ENCODE measurements at regions not wholly inside any gene's neighbourhood (a gene's known extent, or its start where the extent isn't known, plus 50 kb on each side); places are given as distances from the start of the nearest gene placed in this dataset.

DNA sequence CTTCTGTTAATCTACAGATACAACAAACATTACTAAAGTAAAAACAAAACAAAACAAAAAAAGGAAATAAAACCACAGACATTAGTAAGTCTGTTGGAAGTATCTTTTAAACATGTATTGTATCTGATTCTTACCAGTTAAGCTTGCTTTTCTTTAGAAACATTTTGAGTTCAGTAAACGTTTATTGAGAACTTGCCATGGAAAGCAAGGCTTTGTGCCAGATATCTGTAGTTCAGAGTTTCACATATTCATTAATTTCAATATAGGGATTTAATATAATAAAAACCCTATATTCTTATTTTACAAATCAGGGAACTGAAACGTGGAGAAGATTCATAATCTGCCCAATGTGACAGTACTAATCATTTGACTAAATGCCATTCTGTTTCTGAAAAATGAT lies 1101.0 kb upstream of the GYPC start (continued):
- TF ChIP-seq, protein P1, sequence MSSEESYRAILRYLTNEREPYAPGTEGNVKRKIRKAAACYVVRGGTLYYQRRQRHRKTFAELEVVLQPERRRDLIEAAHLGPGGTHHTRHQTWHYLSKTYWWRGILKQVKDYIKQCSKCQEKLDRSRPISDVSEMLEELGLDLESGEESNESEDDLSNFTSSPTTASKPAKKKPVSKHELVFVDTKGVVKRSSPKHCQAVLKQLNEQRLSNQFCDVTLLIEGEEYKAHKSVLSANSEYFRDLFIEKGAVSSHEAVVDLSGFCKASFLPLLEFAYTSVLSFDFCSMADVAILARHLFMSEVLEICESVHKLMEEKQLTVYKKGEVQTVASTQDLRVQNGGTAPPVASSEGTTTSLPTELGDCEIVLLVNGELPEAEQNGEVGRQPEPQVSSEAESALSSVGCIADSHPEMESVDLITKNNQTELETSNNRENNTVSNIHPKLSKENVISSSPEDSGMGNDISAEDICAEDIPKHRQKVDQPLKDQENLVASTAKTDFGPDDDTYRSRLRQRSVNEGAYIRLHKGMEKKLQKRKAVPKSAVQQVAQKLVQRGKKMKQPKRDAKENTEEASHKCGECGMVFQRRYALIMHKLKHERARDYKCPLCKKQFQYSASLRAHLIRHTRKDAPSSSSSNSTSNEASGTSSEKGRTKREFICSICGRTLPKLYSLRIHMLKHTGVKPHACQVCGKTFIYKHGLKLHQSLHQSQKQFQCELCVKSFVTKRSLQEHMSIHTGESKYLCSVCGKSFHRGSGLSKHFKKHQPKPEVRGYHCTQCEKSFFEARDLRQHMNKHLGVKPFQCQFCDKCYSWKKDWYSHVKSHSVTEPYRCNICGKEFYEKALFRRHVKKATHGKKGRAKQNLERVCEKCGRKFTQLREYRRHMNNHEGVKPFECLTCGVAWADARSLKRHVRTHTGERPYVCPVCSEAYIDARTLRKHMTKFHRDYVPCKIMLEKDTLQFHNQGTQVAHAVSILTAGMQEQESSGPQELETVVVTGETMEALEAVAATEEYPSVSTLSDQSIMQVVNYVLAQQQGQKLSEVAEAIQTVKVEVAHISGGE (CRISPR knock-in tag; IDR thresholded peaks at IDR 0.05), result no peak
- TF ChIP-seq, protein P2, sequence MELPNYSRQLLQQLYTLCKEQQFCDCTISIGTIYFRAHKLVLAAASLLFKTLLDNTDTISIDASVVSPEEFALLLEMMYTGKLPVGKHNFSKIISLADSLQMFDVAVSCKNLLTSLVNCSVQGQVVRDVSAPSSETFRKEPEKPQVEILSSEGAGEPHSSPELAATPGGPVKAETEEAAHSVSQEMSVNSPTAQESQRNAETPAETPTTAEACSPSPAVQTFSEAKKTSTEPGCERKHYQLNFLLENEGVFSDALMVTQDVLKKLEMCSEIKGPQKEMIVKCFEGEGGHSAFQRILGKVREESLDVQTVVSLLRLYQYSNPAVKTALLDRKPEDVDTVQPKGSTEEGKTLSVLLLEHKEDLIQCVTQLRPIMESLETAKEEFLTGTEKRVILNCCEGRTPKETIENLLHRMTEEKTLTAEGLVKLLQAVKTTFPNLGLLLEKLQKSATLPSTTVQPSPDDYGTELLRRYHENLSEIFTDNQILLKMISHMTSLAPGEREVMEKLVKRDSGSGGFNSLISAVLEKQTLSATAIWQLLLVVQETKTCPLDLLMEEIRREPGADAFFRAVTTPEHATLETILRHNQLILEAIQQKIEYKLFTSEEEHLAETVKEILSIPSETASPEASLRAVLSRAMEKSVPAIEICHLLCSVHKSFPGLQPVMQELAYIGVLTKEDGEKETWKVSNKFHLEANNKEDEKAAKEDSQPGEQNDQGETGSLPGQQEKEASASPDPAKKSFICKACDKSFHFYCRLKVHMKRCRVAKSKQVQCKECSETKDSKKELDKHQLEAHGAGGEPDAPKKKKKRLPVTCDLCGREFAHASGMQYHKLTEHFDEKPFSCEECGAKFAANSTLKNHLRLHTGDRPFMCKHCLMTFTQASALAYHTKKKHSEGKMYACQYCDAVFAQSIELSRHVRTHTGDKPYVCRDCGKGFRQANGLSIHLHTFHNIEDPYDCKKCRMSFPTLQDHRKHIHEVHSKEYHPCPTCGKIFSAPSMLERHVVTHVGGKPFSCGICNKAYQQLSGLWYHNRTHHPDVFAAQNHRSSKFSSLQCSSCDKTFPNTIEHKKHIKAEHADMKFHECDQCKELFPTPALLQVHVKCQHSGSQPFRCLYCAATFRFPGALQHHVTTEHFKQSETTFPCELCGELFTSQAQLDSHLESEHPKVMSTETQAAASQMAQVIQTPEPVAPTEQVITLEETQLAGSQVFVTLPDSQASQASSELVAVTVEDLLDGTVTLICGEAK (IDR thresholded peaks at IDR 0.05; ENCODE audit: borderline replicate concordance), result no peak
- TF ChIP-seq, protein P3, sequence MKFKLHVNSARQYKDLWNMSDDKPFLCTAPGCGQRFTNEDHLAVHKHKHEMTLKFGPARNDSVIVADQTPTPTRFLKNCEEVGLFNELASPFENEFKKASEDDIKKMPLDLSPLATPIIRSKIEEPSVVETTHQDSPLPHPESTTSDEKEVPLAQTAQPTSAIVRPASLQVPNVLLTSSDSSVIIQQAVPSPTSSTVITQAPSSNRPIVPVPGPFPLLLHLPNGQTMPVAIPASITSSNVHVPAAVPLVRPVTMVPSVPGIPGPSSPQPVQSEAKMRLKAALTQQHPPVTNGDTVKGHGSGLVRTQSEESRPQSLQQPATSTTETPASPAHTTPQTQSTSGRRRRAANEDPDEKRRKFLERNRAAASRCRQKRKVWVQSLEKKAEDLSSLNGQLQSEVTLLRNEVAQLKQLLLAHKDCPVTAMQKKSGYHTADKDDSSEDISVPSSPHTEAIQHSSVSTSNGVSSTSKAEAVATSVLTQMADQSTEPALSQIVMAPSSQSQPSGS (IDR thresholded peaks at IDR 0.05; ENCODE audit: low read length), result no peak
- TF ChIP-seq, protein P4, sequence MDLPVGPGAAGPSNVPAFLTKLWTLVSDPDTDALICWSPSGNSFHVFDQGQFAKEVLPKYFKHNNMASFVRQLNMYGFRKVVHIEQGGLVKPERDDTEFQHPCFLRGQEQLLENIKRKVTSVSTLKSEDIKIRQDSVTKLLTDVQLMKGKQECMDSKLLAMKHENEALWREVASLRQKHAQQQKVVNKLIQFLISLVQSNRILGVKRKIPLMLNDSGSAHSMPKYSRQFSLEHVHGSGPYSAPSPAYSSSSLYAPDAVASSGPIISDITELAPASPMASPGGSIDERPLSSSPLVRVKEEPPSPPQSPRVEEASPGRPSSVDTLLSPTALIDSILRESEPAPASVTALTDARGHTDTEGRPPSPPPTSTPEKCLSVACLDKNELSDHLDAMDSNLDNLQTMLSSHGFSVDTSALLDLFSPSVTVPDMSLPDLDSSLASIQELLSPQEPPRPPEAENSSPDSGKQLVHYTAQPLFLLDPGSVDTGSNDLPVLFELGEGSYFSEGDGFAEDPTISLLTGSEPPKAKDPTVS (IDR thresholded peaks at IDR 0.05; ENCODE audit: low read depth, low read length), result no peak
- TF ChIP-seq, protein P5, sequence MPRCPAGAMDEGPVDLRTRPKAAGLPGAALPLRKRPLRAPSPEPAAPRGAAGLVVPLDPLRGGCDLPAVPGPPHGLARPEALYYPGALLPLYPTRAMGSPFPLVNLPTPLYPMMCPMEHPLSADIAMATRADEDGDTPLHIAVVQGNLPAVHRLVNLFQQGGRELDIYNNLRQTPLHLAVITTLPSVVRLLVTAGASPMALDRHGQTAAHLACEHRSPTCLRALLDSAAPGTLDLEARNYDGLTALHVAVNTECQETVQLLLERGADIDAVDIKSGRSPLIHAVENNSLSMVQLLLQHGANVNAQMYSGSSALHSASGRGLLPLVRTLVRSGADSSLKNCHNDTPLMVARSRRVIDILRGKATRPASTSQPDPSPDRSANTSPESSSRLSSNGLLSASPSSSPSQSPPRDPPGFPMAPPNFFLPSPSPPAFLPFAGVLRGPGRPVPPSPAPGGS (IDR thresholded peaks at IDR 0.05; ENCODE audit: borderline replicate concordance, insufficient read depth, low read depth, low read length, poor library complexity, severe bottlenecking), result no peak
- TF ChIP-seq, protein P6, sequence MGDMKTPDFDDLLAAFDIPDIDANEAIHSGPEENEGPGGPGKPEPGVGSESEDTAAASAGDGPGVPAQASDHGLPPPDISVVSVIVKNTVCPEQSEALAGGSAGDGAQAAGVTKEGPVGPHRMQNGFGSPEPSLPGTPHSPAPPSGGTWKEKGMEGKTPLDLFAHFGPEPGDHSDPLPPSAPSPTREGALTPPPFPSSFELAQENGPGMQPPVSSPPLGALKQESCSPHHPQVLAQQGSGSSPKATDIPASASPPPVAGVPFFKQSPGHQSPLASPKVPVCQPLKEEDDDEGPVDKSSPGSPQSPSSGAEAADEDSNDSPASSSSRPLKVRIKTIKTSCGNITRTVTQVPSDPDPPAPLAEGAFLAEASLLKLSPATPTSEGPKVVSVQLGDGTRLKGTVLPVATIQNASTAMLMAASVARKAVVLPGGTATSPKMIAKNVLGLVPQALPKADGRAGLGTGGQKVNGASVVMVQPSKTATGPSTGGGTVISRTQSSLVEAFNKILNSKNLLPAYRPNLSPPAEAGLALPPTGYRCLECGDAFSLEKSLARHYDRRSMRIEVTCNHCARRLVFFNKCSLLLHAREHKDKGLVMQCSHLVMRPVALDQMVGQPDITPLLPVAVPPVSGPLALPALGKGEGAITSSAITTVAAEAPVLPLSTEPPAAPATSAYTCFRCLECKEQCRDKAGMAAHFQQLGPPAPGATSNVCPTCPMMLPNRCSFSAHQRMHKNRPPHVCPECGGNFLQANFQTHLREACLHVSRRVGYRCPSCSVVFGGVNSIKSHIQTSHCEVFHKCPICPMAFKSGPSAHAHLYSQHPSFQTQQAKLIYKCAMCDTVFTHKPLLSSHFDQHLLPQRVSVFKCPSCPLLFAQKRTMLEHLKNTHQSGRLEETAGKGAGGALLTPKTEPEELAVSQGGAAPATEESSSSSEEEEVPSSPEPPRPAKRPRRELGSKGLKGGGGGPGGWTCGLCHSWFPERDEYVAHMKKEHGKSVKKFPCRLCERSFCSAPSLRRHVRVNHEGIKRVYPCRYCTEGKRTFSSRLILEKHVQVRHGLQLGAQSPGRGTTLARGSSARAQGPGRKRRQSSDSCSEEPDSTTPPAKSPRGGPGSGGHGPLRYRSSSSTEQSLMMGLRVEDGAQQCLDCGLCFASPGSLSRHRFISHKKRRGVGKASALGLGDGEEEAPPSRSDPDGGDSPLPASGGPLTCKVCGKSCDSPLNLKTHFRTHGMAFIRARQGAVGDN (IDR thresholded peaks at IDR 0.05), result no peak
- TF ChIP-seq POLR2AphosphoS5 (IDR thresholded peaks at IDR 0.05; ENCODE audit: low read length) (no peak), GATAD2B (conservative IDR thresholded peaks at IDR 0.05; ENCODE audit: low read depth) (no peak), KAT2A (conservative IDR thresholded peaks at IDR 0.05; ENCODE audit: control insufficient read depth, low read depth, low read length) (no peak), IKZF1 (conservative IDR thresholded peaks at IDR 0.05) (no peak)
- TF ChIP-seq, protein P7, sequence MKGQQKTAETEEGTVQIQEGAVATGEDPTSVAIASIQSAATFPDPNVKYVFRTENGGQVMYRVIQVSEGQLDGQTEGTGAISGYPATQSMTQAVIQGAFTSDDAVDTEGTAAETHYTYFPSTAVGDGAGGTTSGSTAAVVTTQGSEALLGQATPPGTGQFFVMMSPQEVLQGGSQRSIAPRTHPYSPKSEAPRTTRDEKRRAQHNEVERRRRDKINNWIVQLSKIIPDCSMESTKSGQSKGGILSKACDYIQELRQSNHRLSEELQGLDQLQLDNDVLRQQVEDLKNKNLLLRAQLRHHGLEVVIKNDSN (IDR thresholded peaks at IDR 0.05; ENCODE audit: borderline replicate concordance, extremely low read length, insufficient read depth, low read depth, low read length), result no peak

All from GM12878 (cell line).